Middle frontal gyrus (tissue), 1 donor: ENCODE measurements at regions not wholly inside any gene's neighbourhood (a gene's known extent, or its start where the extent isn't known, plus 50 kb on each side); places are given as distances from the start of the nearest gene placed in this dataset.

Experiments used
- DNase-seq: peaks from one replicate; pipeline ENCODE4 v3.0.0-alpha.2; 2015; ENCODE audit warnings: low spot score; ENCODE audit errors: extremely low spot score

- no peak for DNase-seq
These were observed 53.0 kb upstream of the LGALSL start for GRCh38 chr2:64400733-64401528.

GRCh38 chr2:64401529-64401880 is 52.5 kb upstream of the LGALSL start:
- DNase-seq, result no peak

GRCh38 chr2:64402876-64403275 is 51.1 kb upstream of the LGALSL start:
- DNase-seq, result no peak

GRCh38 chr2:64403426-64403825 is 50.5 kb upstream of the LGALSL start:
- DNase-seq, result no peak

GRCh38 chr2:64404002-64404731 is 49.8 kb upstream of the LGALSL start:
- DNase-seq, result peak; percentile 14
